ENCODE measurements at regions not wholly inside any gene's neighbourhood (a gene's known extent, or its start where the extent isn't known, plus 50 kb on each side); places are given as distances from the start of the nearest gene placed in this dataset.

DNA sequence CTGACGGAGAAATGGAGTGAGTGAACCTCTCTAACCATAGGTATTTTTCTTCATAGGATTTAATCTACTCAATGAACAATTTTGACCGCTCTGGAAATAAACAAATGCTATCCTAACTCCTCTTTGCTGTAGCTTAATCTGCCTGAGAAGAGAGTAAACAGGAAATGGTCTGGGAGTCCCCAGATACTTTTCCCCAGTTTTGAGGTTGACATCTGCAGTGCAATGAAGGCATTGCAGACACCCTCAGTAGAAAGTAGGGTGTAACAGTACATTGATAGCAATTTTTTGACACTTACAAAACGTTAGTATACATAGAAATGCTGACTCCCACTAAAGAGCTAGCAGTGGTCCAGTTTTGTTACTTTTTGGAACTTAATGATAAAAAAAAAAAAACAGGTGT, 495.9 kb upstream of the FAM241A start:
- TF ChIP-seq EZH2phosphoT487 (IDR thresholded peaks at IDR 0.05; ENCODE audit: low read depth, severe bottlenecking, unreplicated experiment): no peak
- TF ChIP-seq, protein P1, sequence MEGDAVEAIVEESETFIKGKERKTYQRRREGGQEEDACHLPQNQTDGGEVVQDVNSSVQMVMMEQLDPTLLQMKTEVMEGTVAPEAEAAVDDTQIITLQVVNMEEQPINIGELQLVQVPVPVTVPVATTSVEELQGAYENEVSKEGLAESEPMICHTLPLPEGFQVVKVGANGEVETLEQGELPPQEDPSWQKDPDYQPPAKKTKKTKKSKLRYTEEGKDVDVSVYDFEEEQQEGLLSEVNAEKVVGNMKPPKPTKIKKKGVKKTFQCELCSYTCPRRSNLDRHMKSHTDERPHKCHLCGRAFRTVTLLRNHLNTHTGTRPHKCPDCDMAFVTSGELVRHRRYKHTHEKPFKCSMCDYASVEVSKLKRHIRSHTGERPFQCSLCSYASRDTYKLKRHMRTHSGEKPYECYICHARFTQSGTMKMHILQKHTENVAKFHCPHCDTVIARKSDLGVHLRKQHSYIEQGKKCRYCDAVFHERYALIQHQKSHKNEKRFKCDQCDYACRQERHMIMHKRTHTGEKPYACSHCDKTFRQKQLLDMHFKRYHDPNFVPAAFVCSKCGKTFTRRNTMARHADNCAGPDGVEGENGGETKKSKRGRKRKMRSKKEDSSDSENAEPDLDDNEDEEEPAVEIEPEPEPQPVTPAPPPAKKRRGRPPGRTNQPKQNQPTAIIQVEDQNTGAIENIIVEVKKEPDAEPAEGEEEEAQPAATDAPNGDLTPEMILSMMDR (IDR thresholded peaks at IDR 0.05; ENCODE audit: poor library complexity): no peak
